Glutamatergic neuron (in vitro differentiated cells): ENCODE measurements at regions not wholly inside any gene's neighbourhood (a gene's known extent, or its start where the extent isn't known, plus 50 kb on each side); places are given as distances from the start of the nearest gene placed in this dataset.

Experiments
- DNase-seq: peaks from one replicate; pipeline ENCODE4 v3.0.0; 2022
- H3K27ac Mint-ChIP-seq: one replicate; pipeline ENCODE4 v1.8.0; 2020; ENCODE audit warnings: mild to moderate bottlenecking, mixed read lengths, inconsistent platforms; ENCODE audit not compliant: unreplicated experiment
- H3K27me3 Mint-ChIP-seq: one replicate; pipeline ENCODE4 v1.8.0; 2020; ENCODE audit warnings: mild to moderate bottlenecking, moderate library complexity, mixed read lengths, inconsistent platforms; ENCODE audit not compliant: unreplicated experiment
- H3K36me3 Mint-ChIP-seq: one replicate; pipeline ENCODE4 v1.8.0; 2020; ENCODE audit warnings: mild to moderate bottlenecking, mixed read lengths, inconsistent platforms; ENCODE audit not compliant: unreplicated experiment
- H3K4me1 Mint-ChIP-seq: one replicate; pipeline ENCODE4 v1.8.0; 2020; ENCODE audit warnings: mild to moderate bottlenecking, low read depth, mixed read lengths, inconsistent platforms; ENCODE audit not compliant: unreplicated experiment
- H3K4me3 Mint-ChIP-seq: one replicate; pipeline ENCODE4 v1.8.0; 2020; ENCODE audit warnings: mild to moderate bottlenecking, mixed read lengths, inconsistent platforms; ENCODE audit not compliant: unreplicated experiment
- H3K9me3 Mint-ChIP-seq: one replicate; pipeline ENCODE4 v1.8.0; 2020; ENCODE audit warnings: mild to moderate bottlenecking, moderate library complexity, mixed read lengths, inconsistent platforms; ENCODE audit not compliant: unreplicated experiment
- TF ChIP-seq, protein P1 (sequence below): fragments of 200-600 bp; sonication (generic); IDR thresholded peaks from one replicate; pipeline ENCODE4 v1.5.0; 2021; ENCODE audit not compliant: partially characterized antibody, unreplicated experiment

DNA sequence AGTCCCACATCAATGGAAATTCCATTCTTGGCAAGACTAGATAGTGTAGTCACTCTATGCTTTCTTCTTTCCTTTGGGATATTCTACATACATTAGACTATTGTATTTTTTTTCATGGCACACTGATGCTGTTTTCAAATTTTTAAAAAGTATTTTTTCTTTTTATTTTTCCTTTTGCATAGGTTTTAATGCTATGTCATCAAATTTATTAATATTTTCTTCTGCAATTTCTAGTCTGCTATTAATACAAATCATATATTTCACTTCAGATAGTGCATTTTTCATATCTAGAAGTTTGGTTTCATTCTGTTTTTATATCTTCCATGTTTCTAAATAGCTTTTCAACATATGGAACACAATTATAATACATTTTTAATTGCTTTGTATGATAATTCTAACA lies 2050.1 kb upstream of the PRR20A start:
- no peaks in the 10 kb centered on the region for H3K36me3 Mint-ChIP-seq
- no peaks in the 10 kb centered on the region for H3K9me3 Mint-ChIP-seq
- no peak overlapping the region for H3K27ac Mint-ChIP-seq
- no peaks in the 10 kb centered on the region for H3K27me3 Mint-ChIP-seq
- DNase-seq, result no peak
- TF ChIP-seq, protein P1, sequence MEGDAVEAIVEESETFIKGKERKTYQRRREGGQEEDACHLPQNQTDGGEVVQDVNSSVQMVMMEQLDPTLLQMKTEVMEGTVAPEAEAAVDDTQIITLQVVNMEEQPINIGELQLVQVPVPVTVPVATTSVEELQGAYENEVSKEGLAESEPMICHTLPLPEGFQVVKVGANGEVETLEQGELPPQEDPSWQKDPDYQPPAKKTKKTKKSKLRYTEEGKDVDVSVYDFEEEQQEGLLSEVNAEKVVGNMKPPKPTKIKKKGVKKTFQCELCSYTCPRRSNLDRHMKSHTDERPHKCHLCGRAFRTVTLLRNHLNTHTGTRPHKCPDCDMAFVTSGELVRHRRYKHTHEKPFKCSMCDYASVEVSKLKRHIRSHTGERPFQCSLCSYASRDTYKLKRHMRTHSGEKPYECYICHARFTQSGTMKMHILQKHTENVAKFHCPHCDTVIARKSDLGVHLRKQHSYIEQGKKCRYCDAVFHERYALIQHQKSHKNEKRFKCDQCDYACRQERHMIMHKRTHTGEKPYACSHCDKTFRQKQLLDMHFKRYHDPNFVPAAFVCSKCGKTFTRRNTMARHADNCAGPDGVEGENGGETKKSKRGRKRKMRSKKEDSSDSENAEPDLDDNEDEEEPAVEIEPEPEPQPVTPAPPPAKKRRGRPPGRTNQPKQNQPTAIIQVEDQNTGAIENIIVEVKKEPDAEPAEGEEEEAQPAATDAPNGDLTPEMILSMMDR, result no peak
- H3K4me3 Mint-ChIP-seq, result no peak overlapping the region
- H3K4me1 Mint-ChIP-seq, result peaks cover 3% of the 10 kb centered on the region

DNA sequence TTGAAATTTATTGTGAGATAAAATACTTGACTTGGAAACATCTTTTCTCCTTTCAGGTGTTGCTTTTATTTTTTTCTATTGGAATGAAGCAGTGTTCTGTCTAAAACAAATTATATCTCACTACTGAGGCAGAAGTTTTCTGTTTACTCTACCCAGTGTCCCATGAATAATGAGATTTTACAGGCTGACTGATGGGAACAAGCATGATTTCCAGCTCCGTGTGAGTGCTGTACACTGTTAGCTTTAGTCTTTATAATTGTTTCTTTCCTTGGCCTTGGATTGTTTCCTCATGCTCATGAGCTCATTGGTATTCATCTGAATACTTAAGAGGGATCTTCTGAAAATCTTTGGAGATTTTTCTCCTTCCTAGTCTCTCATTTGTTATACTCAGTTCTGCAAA lies 2049.5 kb upstream of the PRR20A start:
- Mint-ChIP-seq H3K9me3 (no peaks in the 10 kb centered on the region), H3K4me3 (no peak overlapping the region)

DNA sequence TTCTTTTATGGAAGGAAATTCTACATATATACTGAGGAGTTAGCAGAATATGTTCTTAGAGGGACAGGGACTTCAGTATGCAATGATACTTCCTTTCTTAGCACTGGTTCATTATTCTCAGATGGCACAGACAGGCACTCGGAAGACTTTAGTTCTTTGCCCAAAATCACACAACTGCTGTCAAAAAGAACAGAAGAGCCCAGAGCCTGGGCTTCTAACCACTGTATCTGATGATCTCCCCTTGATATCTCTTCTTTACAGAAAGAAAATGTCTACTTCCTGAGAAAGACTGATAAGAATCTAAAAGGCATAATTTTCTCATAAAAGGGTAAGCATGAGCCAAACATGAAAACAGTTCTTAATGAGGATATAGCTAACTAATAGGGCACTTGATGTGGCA lies 2034.2 kb upstream of the PRR20A start:
- TF ChIP-seq, protein P1, result no peak

More for the DNA sequence above, 2049.5 kb upstream of the PRR20A start:
- Mint-ChIP-seq H3K4me1 (peaks cover 3% of the 10 kb centered on the region), H3K27ac (no peak overlapping the region), H3K27me3 (no peaks in the 10 kb centered on the region), H3K36me3 (no peaks in the 10 kb centered on the region)
- TF ChIP-seq, protein P1, result no peak
- no peak for DNase-seq

DNA sequence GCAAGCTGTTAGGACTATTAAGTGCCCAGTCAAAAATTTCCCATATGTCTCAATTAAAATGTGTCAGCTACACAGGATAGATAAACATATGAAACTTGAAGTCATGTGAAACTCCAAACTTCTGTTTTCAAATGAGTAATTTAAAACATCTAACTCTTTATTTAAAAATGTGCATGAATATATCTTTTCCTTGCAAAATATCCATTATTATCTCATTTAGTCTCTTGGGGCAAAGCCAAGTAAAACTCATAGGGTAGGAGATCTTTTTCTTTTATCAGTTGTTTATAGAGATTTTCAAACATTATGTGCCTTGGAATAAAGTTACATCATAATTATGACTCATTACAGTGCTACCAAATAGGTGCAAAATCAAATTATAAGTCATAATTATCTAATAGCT lies 2020.1 kb upstream of the PRR20A start:
- TF ChIP-seq, protein P1, result no peak
- Mint-ChIP-seq H3K27me3 (no peaks in the 10 kb centered on the region), H3K9me3 (no peaks in the 10 kb centered on the region), H3K36me3 (no peaks in the 10 kb centered on the region), H3K27ac (no peak overlapping the region), H3K4me1 (no peaks in the 10 kb centered on the region), H3K4me3 (no peak overlapping the region)
- no peak for DNase-seq

More for the DNA sequence above, 2034.2 kb upstream of the PRR20A start:
- DNase-seq, result no peak
- no peaks in the 10 kb centered on the region for H3K4me1 Mint-ChIP-seq
- no peak overlapping the region for H3K27ac Mint-ChIP-seq
- no peaks in the 10 kb centered on the region for H3K27me3 Mint-ChIP-seq
- no peaks in the 10 kb centered on the region for H3K9me3 Mint-ChIP-seq
- no peaks in the 10 kb centered on the region for H3K36me3 Mint-ChIP-seq
- H3K4me3 Mint-ChIP-seq, result no peak overlapping the region

DNA sequence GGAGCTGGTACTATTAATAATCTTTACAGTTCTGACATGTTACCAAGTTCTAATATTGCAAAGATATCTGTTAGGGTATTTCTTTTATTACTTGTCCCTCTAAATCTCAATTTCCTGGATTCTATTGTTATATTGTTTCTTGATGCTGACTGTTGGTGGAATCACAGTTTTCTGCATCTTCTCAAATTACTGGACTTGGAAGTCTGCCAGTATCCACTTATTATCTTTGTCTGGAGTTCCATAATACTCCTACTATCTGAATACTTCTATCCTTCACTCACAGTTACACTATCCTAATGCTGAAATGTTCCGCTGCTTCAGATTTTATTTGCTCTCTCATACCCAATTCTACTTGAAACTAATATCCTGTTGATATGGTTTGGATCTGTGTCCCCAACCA lies 1985.7 kb upstream of the PRR20A start:
- Mint-ChIP-seq H3K4me3 (no peak overlapping the region), H3K36me3 (peaks cover 7% of the 10 kb centered on the region), H3K4me1 (no peaks in the 10 kb centered on the region), H3K27me3 (no peaks in the 10 kb centered on the region), H3K9me3 (no peaks in the 10 kb centered on the region), H3K27ac (no peak overlapping the region)
- DNase-seq, result no peak
- TF ChIP-seq, protein P1, result no peak
